GM18502 (cell line): ENCODE measurements at regions not wholly inside any gene's neighbourhood (a gene's known extent, or its start where the extent isn't known, plus 50 kb on each side); places are given as distances from the start of the nearest gene placed in this dataset.

ENCODE experiments used
- ATAC-seq: cut with Tn5 transposase; IDR thresholded peaks from one replicate; pipeline ENCODE4 v1.9.1; 2021; ENCODE audit warnings: mild to moderate bottlenecking; ENCODE audit not compliant: unreplicated experiment, poor library complexity

DNA sequence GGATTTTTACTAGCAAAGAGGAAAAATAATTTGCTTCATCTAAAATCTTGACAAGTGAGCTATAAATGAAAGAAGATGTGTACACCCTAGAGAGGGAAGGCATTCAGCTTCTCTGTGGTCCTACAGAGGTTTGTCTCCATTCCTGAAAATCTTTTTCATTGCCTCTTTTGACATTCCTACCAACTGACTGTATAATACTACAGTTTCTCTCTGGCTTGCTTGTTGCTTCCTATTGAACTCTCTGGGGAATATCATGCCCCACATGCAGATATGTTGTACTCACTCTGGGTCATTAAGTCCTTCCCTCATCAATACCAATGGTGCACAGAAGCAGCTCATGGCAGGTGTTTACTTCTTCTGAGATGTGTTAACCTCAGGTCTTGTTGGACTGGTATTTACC lies 371.2 kb upstream of the PLXNA2 start:
- no peak for ATAC-seq

DNA sequence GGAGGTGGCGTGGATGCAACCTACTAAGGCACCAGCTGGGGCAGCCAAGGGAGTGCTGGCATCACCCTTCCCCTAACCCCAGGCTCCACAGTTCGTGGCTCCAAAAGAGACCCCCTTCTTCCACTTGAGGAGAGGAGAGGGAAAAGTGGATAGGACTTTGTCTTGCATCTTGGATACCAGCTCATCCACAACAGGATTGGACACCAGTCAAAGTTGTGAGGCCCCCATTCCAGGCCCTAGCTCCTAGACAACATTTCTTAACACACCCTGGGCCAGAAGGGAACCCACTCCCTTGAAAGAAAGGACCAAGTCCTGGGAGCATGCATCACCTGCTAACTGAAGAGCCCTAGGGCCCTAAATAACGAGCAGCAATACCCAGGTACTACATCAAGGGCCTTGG lies 372.6 kb upstream of the PLXNA2 start:
- ATAC-seq: no peak

- no peak for ATAC-seq
These were observed 384.1 kb upstream of the PLXNA2 start for GRCh38 chr1:208628022-208628914.

DNA sequence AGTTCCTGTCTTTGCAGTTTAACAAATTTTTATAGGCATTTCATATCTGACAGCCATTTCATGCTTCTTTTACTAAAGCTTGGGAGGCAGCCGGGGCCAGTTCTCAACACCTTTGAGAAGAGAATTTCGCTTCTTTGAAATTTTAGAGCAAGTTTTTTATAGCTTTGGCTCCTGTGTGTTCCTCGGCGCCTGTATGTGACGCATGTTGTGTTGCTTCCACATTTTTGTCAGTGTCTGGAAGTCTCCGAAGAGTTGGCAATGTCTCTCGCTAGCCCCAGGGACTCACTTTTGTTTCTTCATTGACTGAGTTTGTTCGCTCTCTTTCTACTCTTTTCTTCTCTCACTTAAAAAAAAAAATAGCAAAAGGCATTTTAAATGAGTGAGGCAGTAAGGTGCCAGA lies 386.9 kb upstream of the PLXNA2 start:
- no peak for ATAC-seq

GRCh38 chr1:208631506-208631905 lies 387.3 kb upstream of the PLXNA2 start:
- ATAC-seq: no peak

DNA sequence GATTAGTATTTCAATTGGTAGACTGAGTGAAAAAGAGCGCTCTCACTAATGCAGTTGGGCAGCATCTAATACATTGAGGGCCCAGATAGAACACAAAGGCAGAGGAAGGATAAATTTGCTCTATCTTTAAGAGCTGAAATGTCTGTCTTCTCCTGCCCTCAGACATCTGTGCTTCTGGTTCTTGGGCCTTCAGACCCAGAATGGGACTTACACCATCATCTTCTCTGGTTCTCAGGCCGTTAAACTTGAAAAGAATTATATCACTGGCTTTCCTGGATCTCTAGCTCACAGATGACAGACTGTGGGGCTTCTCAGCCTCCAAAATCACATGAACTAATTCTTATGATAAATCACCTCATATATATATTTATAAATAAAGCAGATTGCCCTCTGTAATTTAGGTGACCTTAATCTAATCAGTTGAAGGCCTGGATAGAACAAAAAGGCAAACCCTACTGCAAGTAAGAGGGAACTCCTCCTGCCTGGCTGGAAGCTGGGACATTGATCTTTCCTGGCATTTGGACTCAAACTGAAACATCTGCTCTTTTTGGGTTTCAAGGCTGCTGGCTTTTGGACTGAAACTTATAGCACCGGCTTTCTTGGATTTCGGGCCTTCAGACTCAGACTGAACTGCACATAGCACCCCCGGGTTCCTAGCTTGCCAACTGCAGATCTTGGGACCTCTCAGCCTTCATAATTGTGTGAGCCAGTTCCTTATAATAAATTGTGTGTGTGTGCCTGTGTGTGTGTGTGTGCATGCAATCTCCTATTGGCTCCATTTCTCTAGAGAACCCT lies 390.4 kb upstream of the PLXNA2 start:
- no peak for ATAC-seq

DNA sequence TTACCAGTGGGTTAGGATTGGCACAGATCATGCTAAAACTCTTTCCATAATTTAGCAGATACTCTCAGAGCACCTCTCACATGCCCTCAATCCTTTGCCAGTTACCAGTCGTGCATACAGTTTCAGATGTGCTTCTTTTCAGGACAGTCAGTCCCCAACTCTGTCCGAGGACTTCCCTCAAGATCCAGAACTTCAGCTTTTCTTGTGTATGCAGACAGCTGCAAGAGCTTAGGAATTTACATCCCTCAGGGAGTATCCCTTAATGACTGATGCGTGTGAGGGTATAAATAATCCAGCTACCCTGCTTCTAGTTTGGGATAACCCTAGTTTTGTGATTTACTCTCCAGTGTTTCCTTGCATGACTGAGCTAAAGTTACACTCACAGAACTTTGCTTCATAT lies 393.0 kb upstream of the PLXNA2 start:
- ATAC-seq: no peak

- no peak for ATAC-seq
These were observed 395.2 kb upstream of the PLXNA2 start for GRCh38 chr1:208639382-208639781.

GRCh38 chr1:208640295-208640694 lies 396.1 kb upstream of the PLXNA2 start:
- no peak for ATAC-seq

GRCh38 chr1:208641579-208642280 lies 397.5 kb upstream of the PLXNA2 start:
- ATAC-seq: peak; percentile 67

GRCh38 chr1:208643005-208643597 lies 398.9 kb upstream of the PLXNA2 start:
- no peak for ATAC-seq

- no peak for ATAC-seq
These were observed 400.4 kb upstream of the PLXNA2 start for GRCh38 chr1:208644401-208645160.

DNA sequence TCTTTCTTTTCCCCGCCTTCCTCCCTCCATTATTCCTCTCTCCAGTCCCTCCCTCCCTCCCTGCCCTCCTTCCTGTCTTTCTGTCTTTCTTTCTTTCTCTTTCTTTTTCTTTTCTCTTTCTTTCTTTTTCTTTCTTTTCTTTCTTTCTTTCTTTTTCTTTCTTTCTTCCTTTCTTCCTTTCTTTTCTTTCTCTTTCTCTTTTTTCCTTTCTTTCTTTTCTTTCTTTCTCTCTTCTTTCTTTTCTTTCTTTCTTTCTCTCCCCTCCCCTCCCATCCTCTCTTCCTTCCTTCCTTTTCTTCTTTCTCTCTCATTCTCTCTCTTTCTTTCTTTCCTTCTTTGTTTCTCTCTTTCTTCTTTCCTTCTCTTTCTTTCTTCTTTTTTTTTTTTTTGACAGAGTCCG lies 402.2 kb upstream of the PLXNA2 start:
- no peak for ATAC-seq

GRCh38 chr1:208648146-208648545 lies 404.0 kb upstream of the PLXNA2 start:
- no peak for ATAC-seq

DNA sequence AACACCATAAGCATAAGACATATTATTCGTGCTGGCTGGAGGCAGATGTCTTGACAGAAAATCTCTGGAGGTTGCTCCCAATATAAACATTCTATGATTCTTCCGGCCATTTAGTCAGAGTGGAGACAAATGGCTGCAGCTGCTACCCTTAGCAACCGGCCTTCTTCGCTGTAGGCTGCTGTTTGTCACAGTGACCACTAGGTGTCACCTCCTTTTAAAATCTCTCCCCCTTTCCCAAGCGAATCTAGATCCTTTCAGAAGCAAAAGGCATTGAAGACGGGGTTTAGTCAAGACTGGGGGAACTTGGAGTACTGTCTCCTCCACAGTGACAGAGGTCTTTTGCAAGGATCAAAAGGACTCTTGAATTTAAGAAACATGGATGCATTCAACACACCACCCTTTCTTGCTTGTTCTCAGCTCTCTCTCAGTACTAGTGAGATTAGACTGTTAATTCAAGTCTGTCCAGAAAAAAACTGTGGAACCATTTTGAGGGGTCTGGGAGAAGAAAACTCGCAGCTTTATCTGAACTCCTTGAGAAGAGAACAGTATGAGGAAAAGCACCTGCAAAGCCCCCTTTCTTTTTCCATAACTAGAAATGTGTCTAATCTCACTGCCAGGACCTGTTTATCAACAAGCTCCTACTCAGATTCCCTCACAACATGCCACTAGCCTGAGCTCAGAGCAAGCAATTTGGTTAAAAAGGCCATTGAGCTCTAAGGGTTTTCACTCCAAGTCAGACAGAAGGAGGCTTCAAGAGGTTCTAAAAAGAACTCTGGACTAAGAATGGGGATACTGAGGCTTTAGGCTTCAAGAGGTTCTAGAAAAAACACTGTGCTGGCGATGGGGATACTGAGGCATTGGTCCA lies 408.3 kb upstream of the PLXNA2 start:
- peak; percentile 85 for ATAC-seq

DNA sequence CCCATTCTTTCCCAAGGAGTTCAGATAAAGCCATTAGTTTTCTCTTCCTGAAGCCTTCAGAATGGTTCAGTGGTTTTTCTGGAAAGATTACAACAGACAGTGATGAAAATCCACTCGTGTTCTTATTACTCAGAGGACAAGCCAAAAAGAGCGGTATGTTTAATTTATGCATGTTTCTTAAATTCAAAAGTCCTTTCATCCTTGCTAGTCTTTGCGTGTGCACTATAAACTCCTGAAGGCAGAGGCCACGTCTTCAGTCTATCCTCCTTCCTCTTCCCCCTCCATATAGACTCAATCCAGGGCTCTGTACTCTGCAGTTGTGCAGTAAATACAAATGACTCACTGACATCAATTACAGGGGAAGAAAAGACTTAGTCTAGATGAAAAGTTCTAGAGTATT lies 409.2 kb upstream of the PLXNA2 start:
- no peak for ATAC-seq

- no peak for ATAC-seq
These were observed 410.1 kb upstream of the PLXNA2 start for GRCh38 chr1:208654241-208654640.

- ATAC-seq: no peak
These were observed 421.8 kb upstream of the PLXNA2 start for GRCh38 chr1:208665936-208666335.

- no peak for ATAC-seq
These were observed 424.8 kb upstream of the PLXNA2 start for GRCh38 chr1:208668991-208669390.
